Stimulated activated CD4-positive, alpha-beta T cell treated with anti-CD3 and anti-CD28 coated beads, Interleukin-1b, Interleukin-23, amount 100 ng/mL, for 24 hours (primary cell): ENCODE measurements at regions not wholly inside any gene's neighbourhood (a gene's known extent, or its start where the extent isn't known, plus 50 kb on each side); places are given as distances from the start of the nearest gene placed in this dataset.

Experiments
- DNase-seq, 4 experiments: peaks; one replicate each; pipeline ENCODE4 v3.0.0-alpha.2; 2020; ENCODE audit warnings: low read depth in 4 of 4, low spot score in 1 of 4

GRCh38 chr9:89892920-89893319 lies 288.1 kb downstream of the GADD45G start:
- DNase-seq, result no peak

- no peak for DNase-seq
Measured at GRCh38 chr9:89893886-89894285, 289.1 kb downstream of the GADD45G start.

- DNase-seq, result no peak
Measured at GRCh38 chr9:89896806-89897340, 292.1 kb downstream of the GADD45G start.

- DNase-seq, result no peak
Measured at GRCh38 chr9:89899573-89899972, 294.8 kb downstream of the GADD45G start.

GRCh38 chr9:89901920-89902319 lies 297.1 kb downstream of the GADD45G start:
- no peak for DNase-seq

GRCh38 chr9:89902450-89903140 lies 297.8 kb downstream of the GADD45G start:
- DNase-seq, result no peak

DNA sequence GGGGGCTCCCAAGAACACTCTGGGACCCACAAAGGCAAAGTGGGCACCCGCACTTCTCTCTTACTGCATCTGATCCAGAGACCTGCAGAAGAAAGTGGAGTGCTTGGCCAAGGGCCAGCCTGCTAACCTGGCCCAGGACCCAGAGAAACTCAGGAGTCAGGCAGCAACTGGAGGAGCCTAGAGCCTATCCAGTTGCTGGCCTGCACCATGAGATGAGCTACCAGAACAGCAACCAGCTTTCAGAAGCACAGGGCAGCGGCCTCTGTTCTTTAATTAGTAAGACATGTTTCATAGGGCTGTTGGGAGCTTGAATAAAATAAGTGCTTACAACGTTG lies 298.3 kb downstream of the GADD45G start:
- no peak for DNase-seq

GRCh38 chr9:89905606-89906338 lies 301.0 kb downstream of the GADD45G start:
- DNase-seq, result no peak

GRCh38 chr9:89911721-89912604 lies 307.2 kb downstream of the GADD45G start:
- DNase-seq, result no peak

- no peak for DNase-seq
Measured at GRCh38 chr9:89912605-89912953, 307.8 kb downstream of the GADD45G start.

GRCh38 chr9:89915187-89915586 lies 310.4 kb downstream of the GADD45G start:
- no peak for DNase-seq

- DNase-seq, result no peak
Measured at GRCh38 chr9:89916001-89916597, 311.3 kb downstream of the GADD45G start.

DNA sequence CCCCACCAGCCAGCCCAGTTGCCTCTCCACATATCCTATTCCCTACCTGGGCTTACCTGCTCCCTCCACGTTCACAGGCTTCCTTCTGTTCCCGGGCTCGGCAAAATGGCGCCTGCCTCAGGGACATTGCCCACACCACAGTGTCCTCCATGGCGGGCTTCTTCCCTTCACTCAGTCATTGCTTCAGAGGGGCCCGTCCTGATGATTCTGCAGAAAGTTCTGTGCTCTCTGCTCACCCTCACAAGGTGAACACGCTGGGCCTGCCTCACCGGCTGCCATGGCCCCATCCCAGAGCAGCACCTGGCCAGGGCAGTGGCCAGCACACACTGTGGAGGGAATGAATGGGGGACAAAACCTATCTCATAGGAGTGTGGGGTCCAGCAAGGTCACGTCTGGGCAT lies 313.0 kb downstream of the GADD45G start:
- no peak for DNase-seq

GRCh38 chr9:89919171-89919681 lies 314.4 kb downstream of the GADD45G start:
- no peak for DNase-seq

DNA sequence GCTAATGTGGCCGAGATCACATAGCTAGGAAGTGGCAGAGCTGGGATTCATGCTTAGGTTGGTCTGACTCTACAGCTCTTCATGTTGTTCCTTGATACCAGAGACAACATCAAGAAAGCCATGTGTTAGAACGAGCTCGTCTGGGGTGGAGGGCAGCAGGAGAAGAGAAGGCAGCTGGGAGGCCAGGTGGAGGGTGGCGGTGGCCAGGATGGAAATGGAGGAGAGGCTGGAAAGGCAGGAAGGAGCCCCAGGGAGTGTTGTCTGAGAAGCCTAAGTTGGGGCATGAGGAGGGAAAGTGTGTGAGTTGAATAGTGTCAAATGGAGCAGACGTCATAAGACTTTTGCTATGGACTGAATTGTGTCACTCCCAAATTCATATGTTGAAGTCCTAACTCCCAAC lies 315.3 kb downstream of the GADD45G start:
- DNase-seq, result no peak

- DNase-seq, result no peak
Measured at GRCh38 chr9:89920951-89921350, 316.1 kb downstream of the GADD45G start.

- DNase-seq, result no peak
Measured at GRCh38 chr9:89922099-89922498, 317.3 kb downstream of the GADD45G start.

GRCh38 chr9:89923174-89923573 lies 318.4 kb downstream of the GADD45G start:
- no peak for DNase-seq

GRCh38 chr9:89923961-89924504 lies 319.2 kb downstream of the GADD45G start:
- peak in 3 of 4 experiments; percentile 9 to 61 (median 30) for DNase-seq

- DNase-seq, result no peak
Measured at GRCh38 chr9:89924611-89925010, 319.8 kb downstream of the GADD45G start.

- DNase-seq, result no peak
Measured at GRCh38 chr9:89926167-89926566, 321.4 kb downstream of the GADD45G start.
